ENCODE measurements at regions not wholly inside any gene's neighbourhood (a gene's known extent, or its start where the extent isn't known, plus 50 kb on each side); places are given as distances from the start of the nearest gene placed in this dataset.

DNA sequence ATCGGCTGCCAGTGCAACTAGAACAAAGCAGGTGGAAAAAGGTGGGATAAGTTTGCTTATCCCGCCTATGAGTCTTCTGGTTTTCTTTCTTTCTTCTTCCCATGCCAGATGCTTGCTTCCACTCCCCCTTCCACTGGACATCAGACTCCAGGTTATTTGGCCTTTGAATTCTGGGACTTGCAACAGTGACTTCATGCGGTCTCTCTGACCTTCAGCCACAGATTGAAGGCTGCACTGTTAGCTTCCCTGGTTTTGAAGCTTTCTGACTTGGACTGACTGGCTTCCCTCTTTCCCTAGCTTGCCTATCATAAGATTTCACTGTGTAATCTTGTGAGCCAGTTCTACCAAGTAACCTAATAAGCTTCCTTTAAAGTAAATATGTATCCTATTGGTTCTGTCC lies 878.4 kb upstream of the GJE1 start (continued):
- no peak for TF ChIP-seq TSC22D4 (tag; IDR thresholded peaks at IDR 0.05)
- TF ChIP-seq CBX8 (IDR thresholded peaks at IDR 0.05; ENCODE audit: borderline replicate concordance, extremely low read depth, low read depth, low read length, poor library complexity, severe bottlenecking): no peak
- TF ChIP-seq NR2C2 (CRISPR knock-in tag; IDR thresholded peaks at IDR 0.05): no peak
- TF ChIP-seq NR2C2 (tag; IDR thresholded peaks at IDR 0.05): no peak
- TF ChIP-seq JUN (IDR thresholded peaks at IDR 0.05; ENCODE audit: borderline replicate concordance, low read depth, low read length): no peak
- TF ChIP-seq JUN (CRISPR knock-in tag; IDR thresholded peaks at IDR 0.05; ENCODE audit: borderline replicate concordance): no peak
- no peak for TF ChIP-seq ZNF280B (CRISPR knock-in tag; IDR thresholded peaks at IDR 0.05)
- TF ChIP-seq SRF (CRISPR knock-in tag; IDR thresholded peaks at IDR 0.05): no peak
- no peak for TF ChIP-seq FOXJ3 (CRISPR knock-in tag; IDR thresholded peaks at IDR 0.05)
- TF ChIP-seq, protein P1, sequence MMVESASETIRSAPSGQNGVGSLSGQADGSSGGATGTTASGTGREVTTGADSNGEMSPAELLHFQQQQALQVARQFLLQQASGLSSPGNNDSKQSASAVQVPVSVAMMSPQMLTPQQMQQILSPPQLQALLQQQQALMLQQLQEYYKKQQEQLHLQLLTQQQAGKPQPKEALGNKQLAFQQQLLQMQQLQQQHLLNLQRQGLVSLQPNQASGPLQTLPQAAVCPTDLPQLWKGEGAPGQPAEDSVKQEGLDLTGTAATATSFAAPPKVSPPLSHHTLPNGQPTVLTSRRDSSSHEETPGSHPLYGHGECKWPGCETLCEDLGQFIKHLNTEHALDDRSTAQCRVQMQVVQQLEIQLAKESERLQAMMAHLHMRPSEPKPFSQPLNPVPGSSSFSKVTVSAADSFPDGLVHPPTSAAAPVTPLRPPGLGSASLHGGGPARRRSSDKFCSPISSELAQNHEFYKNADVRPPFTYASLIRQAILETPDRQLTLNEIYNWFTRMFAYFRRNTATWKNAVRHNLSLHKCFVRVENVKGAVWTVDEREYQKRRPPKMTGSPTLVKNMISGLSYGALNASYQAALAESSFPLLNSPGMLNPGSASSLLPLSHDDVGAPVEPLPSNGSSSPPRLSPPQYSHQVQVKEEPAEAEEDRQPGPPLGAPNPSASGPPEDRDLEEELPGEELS (CRISPR knock-in tag; IDR thresholded peaks at IDR 0.05; ENCODE audit: borderline replicate concordance): no peak

All from K562 (cell line).